Heart right ventricle (tissue), 16 donors: ENCODE measurements at regions not wholly inside any gene's neighbourhood (a gene's known extent, or its start where the extent isn't known, plus 50 kb on each side); places are given as distances from the start of the nearest gene placed in this dataset.

Source experiments
- ATAC-seq, 8 donors: fragments of 200-7000 bp; cut with Tn5 transposase; one replicate each; pipeline ENCODE4 v1.9.1; 2020; ENCODE audit warnings: mild to moderate bottlenecking in 8 of 8, moderate library complexity in 8 of 8, moderate number of reproducible peaks in 1 of 8
- DNase-seq, 2 donors: peaks; one replicate each; pipeline ENCODE4 v3.0.0-alpha.2; 2020
- H3K27ac ChIP-seq, 10 donors: fragments of 200-600 bp; sonication (generic) in 2 of 10; one replicate each; pipeline versions ENCODE4 v1.5.0 to v1.8.0; 2020 to 2022; ENCODE audit warnings: mild to moderate bottlenecking in 3 of 10
- H3K27me3 ChIP-seq, 7 donors: fragments of 200-600 bp; one replicate each; pipeline ENCODE4 v1.8.0; 2021 to 2022; ENCODE audit warnings: mild to moderate bottlenecking in 2 of 7
- H3K36me3 ChIP-seq, 9 donors: fragments of 200-600 bp; sonication (generic) in 1 of 9; one replicate each; pipeline versions ENCODE4 v1.5.0 to v1.8.0; 2020 to 2022; ENCODE audit warnings: mild to moderate bottlenecking in 2 of 9
- H3K4me1 ChIP-seq, 9 donors: fragments of 200-600 bp; sonication (generic) in 1 of 9; one replicate each; pipeline versions ENCODE4 v1.5.0 to v1.8.0; 2020 to 2022; ENCODE audit warnings: mild to moderate bottlenecking in 4 of 9
- H3K4me3 ChIP-seq, 10 donors: fragments of 200-600 bp; sonication (generic) in 2 of 10; one replicate each; pipeline versions ENCODE4 v1.5.0 to v1.8.0; 2020 to 2022; ENCODE audit warnings: mild to moderate bottlenecking in 7 of 10, moderate library complexity in 2 of 10
- H3K9me3 ChIP-seq, 11 donors: fragments of 200-600 bp in 10 of 11; sonication (generic) in 2 of 11; one replicate each; pipeline versions ENCODE4 v1.5.0 to v1.8.0; 2013 to 2022; ENCODE audit warnings: mild to moderate bottlenecking in 2 of 11, control low read depth in 1 of 11, moderate library complexity in 1 of 11
- CTCF ChIP-seq, 9 donors: fragments of 200-600 bp; sonication (generic) in 2 of 9; IDR thresholded peaks; one replicate each; pipeline versions ENCODE4 v1.5.0 to v1.8.0; 2021 to 2022; ENCODE audit warnings: antibody characterized with exemption in 9 of 9, mild to moderate bottlenecking in 5 of 9, moderate library complexity in 1 of 9
- WGBS, 2 donors: extraction: QIAGEN DNeasy Blood & Tissue Kit; methylation state at CpG; one replicate each; pipeline ENCODE4 v1.1.7; 2013; ENCODE audit warnings: inconsistent platforms in 1 of 2; 5-methylcytosine and 5-hydroxymethylcytosine counted together
- intact Hi-C, 10 donors: fragments of 100-400 bp; cut with DNase I; formaldehyde crosslinking; loops; one replicate each; pipeline versions ENCODE4 v1.11.1 to v1.14.2; 2022
- donor health status: Arrhythmogenic right ventricular cardiomyopathy.
- donor health status: ischemic (EF 13 %, LVEDD 7.1; RV severe dilation, severe dysfunction).
- donor health status: healthy with polysubstance abuse.
- donor health status: DM: no; HTN: yes; CAD: no.
- donor health status: DM: no; HTN: no; CAD: no.
- donor health status: ischemic (EF 25% LVEDD 6.9; RV normal size, moderate dysfunction).
- donor health status: ischemic (EF 25% LVEDD 5.7; RV mildly dilated, moderate dysfunction).
- donor health status: healthy.
- donor health status: DM: yes; HTN: yes; CAD: no.
- donor health status: Ischemic cardiomyopathy.
- donor health status: ischemic (EF 35%, LVEDD 5.7; RV mildly dilated, moderate dysfunction).
- donor health status: nonischemic (EF 11% LVEDD 7.7; RV severe dilation, severe dysfunction).
- donor health status: DM: yes; HTN: yes; CAD: no.
- donor health status: PGD.
- donor health status: ischemic (EF 29% LVEDD 5.4; RV normal size, mild dysfunction).
- donor health status: nonischemic (EF 23%, LVEDD 6.1; RV moderate dilation, normal function).

- H3K4me1 ChIP-seq, result peaks cover 0 to 11% (median 0%) of the 10 kb centered on the region in 9 donors
- H3K36me3 ChIP-seq, result no peaks in the 10 kb centered on the region
- WGBS, 2 donors, result 18 to 21% methylated on average over 34 of the region's 34 CpGs
- intact Hi-C loops, result loop anchor here in 9 of 10 donors (2.0 to 10.0 kb wide), 6 partner anchors 34 to 317 kb away; no protein-coding TSS in a partner anchor
- peak overlapping the region in 9 of 10 donors; percentile 5 to 48 (median 40) for H3K4me3 ChIP-seq
- ATAC-seq, result peak; percentile 87 to 96 (median 92)
- no peaks in the 10 kb centered on the region for H3K9me3 ChIP-seq
- peak overlapping the region in 1 of 10 donors; percentile 32 for H3K27ac ChIP-seq
- H3K27me3 ChIP-seq, result peaks cover 0 to 6% (median 0%) of the 10 kb centered on the region in 7 donors
- peak; percentile 91 to 100 (median 99) for TF ChIP-seq CTCF (IDR thresholded peaks at IDR 0.05)
- DNase-seq, result peak; percentile 73 to 83
These were observed 146.8 kb downstream of the SH3BGRL2 start for GRCh38 chr6:79777713-79778579.

- Histone ChIP-seq H3K27ac (no peak overlapping the region), H3K27me3 (peaks cover 0 to 6% (median 0%) of the 10 kb centered on the region in 7 donors), H3K36me3 (no peaks in the 10 kb centered on the region), H3K4me3 (no peak overlapping the region), H3K9me3 (no peaks in the 10 kb centered on the region), H3K4me1 (peaks cover 0 to 11% (median 0%) of the 10 kb centered on the region in 9 donors)
- TF ChIP-seq CTCF (IDR thresholded peaks at IDR 0.05), result no peak
- intact Hi-C loops, result loop anchor here in 9 of 10 donors (5.0 to 10.0 kb wide), 4 partner anchors 36 to 319 kb away; no protein-coding TSS in a partner anchor
- no peak for ATAC-seq
- WGBS, 2 donors, result 67 to 68% methylated on average over 2 of the region's 2 CpGs
- no peak for DNase-seq
These were observed 144.9 kb downstream of the SH3BGRL2 start for GRCh38 chr6:79776076-79776475.

DNA sequence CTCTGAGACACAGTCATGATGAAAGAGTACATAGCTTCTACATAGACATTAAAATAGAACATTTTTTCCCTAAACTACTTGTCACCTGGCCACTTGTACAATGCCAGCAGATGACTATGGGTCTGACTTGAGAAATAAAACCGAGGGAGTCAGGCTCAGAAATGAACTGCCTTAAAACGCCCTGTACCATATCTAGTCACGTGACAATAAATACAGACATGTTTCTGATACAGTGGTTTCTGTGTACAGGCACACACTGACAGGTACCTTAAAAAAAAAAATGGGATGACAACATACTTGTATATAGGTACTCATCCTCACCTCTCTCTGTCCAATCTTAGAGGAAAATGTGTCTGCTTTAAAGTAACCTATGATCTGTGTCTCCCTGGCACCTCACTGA is 144.1 kb downstream of the SH3BGRL2 start:
- 79 to 85% methylated on average over 3 of the region's 3 CpGs for WGBS, 2 donors

More for the DNA sequence above, 144.1 kb downstream of the SH3BGRL2 start:
- no peak overlapping the region for H3K27ac ChIP-seq
- no peak for TF ChIP-seq CTCF (IDR thresholded peaks at IDR 0.05)
- peaks cover 0 to 11% (median 0%) of the 10 kb centered on the region in 9 donors for H3K4me1 ChIP-seq
- no peak overlapping the region for H3K4me3 ChIP-seq
- H3K36me3 ChIP-seq, result no peaks in the 10 kb centered on the region
- peaks cover 0 to 6% (median 0%) of the 10 kb centered on the region in 7 donors for H3K27me3 ChIP-seq
- ATAC-seq (no peak), DNase-seq (no peak)
- H3K9me3 ChIP-seq, result no peaks in the 10 kb centered on the region
- intact Hi-C loops, result loop anchor here in 9 of 10 donors (5.0 to 10.0 kb wide), 4 partner anchors 37 to 320 kb away; no protein-coding TSS in a partner anchor
